ENCODE measurements at regions not wholly inside any gene's neighbourhood (a gene's known extent, or its start where the extent isn't known, plus 50 kb on each side); places are given as distances from the start of the nearest gene placed in this dataset.

DNA sequence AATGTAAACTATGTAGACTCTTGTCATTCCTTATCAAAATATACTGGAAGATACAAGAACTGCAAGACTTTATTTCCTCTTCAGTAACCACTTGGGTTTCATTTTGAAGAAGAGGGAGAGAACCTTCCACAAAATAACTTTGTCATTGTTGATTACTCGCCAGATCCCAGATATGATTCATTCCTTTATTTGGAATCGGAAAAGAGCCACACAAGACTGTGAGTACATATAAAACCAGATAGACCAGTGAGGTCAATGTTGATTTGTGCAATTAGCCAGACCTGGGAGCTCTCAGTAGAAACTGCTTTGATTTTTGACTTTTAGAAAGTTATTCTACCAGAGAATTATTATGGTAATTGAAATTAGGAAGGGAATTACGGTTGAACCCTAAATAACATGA lies 146.1 kb downstream of the TMEM167A start:
- ATAC-seq (ENCODE audit: low read depth) (no peak), DNase-seq (ENCODE audit: low spot score) (no peak)
- Histone ChIP-seq H3K9me3 (ENCODE audit: severe bottlenecking) (no peaks in the 10 kb centered on the region), H3K36me3 (ENCODE audit: low read depth) (no peaks in the 10 kb centered on the region), H3K4me1 (ENCODE audit: insufficient read depth, poor library complexity, severe bottlenecking) (no peaks in the 10 kb centered on the region), H3K27me3 (ENCODE audit: insufficient read depth, poor library complexity, severe bottlenecking) (no peaks in the 10 kb centered on the region), H3K4me3 (ENCODE audit: severe bottlenecking) (no peak overlapping the region), H3K27ac (ENCODE audit: poor library complexity, severe bottlenecking) (no peak overlapping the region)
- TF ChIP-seq, protein P1, sequence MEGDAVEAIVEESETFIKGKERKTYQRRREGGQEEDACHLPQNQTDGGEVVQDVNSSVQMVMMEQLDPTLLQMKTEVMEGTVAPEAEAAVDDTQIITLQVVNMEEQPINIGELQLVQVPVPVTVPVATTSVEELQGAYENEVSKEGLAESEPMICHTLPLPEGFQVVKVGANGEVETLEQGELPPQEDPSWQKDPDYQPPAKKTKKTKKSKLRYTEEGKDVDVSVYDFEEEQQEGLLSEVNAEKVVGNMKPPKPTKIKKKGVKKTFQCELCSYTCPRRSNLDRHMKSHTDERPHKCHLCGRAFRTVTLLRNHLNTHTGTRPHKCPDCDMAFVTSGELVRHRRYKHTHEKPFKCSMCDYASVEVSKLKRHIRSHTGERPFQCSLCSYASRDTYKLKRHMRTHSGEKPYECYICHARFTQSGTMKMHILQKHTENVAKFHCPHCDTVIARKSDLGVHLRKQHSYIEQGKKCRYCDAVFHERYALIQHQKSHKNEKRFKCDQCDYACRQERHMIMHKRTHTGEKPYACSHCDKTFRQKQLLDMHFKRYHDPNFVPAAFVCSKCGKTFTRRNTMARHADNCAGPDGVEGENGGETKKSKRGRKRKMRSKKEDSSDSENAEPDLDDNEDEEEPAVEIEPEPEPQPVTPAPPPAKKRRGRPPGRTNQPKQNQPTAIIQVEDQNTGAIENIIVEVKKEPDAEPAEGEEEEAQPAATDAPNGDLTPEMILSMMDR (IDR thresholded peaks at IDR 0.05; ENCODE audit: poor library complexity, severe bottlenecking): no peak

DNA sequence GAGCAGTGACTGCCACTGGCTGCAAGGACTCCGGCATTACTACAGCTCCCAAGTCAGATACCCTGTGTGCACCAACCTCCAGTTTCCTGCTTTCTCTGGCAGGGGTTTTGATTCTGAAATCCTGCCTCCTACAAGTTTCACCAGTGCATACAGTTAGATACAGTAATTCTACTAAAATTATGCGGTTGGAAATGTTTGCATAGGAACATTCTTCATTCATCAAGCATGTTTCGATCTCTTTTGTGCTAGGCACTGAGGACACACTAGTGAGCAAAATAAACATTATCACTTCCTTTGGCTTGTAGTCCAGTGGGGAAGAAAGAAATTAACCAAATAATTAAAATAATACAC lies 152.2 kb downstream of the TMEM167A start:
- DNase-seq (ENCODE audit: low spot score): no peak
- H3K9me3 ChIP-seq (ENCODE audit: severe bottlenecking): no peaks in the 10 kb centered on the region
- no peaks in the 10 kb centered on the region for H3K4me1 ChIP-seq (ENCODE audit: insufficient read depth, poor library complexity, severe bottlenecking)
- no peak overlapping the region for H3K4me3 ChIP-seq (ENCODE audit: severe bottlenecking)
- H3K27me3 ChIP-seq (ENCODE audit: insufficient read depth, poor library complexity, severe bottlenecking): no peaks in the 10 kb centered on the region
- no peaks in the 10 kb centered on the region for H3K36me3 ChIP-seq (ENCODE audit: low read depth)
- ATAC-seq (ENCODE audit: low read depth): no peak
- H3K27ac ChIP-seq (ENCODE audit: poor library complexity, severe bottlenecking): no peak overlapping the region
- TF ChIP-seq, protein P1 (IDR thresholded peaks at IDR 0.05; ENCODE audit: poor library complexity, severe bottlenecking): no peak

DNA sequence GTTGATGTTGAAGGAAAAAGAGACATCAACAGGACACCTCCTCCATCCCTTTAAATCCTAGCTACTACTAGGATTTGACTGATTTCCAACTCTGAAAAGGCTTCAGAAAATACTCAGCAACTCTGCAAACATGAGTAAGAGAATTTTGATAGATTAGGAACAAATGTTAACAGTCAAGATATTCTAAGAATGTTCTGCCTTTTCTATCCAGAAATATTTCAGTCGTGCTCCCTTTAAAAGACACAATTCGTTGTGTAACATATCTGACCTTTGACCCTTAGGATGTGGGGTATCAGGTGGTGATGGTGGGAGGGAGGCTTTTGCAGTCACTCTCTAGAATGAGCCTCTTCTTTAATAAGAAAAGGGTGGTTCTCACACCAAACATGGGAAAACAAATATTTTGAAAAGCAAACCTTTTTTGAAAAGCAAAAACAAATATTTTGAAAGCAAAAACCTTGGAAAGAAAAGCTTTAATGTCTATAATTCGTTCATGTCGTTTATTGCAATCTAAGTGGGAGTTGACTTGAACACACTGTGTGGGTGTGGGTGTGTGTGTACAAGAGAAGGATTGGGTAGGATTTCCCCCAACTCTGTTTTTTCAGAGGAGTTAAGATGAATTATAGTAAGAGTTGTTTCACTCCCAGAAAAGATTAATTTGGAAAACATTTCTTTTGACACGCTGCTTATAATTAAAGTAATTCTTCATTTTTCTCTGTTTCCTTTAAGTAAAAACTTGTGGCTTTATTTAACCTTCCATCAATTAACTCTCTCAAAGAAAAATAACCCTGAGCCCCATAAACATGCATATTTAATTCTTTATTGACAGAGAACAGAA lies 152.8 kb downstream of the TMEM167A start:
- Histone ChIP-seq H3K27ac (ENCODE audit: poor library complexity, severe bottlenecking) (no peak overlapping the region), H3K4me1 (ENCODE audit: insufficient read depth, poor library complexity, severe bottlenecking) (no peaks in the 10 kb centered on the region), H3K4me3 (ENCODE audit: severe bottlenecking) (no peak overlapping the region), H3K9me3 (ENCODE audit: severe bottlenecking) (no peaks in the 10 kb centered on the region), H3K36me3 (ENCODE audit: low read depth) (no peaks in the 10 kb centered on the region), H3K27me3 (ENCODE audit: insufficient read depth, poor library complexity, severe bottlenecking) (no peaks in the 10 kb centered on the region)
- TF ChIP-seq, protein P1 (IDR thresholded peaks at IDR 0.05; ENCODE audit: poor library complexity, severe bottlenecking): no peak
- ATAC-seq (ENCODE audit: low read depth) (no peak), DNase-seq (ENCODE audit: low spot score) (no peak)

DNA sequence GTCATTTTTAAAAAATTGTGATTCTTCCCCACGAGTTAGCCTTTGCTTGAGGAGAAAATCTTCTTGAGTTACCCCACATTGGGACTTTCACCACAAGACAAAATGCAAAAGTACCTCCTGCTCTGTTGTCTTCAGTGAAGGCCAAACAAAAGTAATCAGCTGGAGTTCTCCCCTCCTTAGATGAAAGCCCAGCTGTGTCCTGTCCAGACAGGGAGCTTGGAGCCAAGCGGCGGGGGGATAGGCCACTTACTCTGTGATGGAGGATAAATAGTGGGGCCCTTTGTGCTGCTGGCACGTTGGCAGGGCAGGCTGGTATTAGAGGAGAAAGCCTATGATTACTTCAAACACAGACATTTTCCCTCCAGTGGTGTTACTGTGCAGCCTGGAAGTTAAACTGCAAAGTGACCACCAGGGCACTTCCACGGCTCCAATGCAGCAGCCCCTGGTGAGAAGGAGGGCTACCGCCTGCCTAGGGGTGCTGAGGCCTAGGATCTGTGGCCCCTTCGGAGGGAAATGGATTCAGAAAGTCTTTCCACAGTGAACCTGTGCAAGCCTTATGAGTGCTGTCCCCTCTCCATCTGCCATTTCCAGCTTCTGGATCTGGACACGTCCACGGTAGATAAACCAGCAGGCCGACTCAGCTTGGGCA lies 155.0 kb downstream of the TMEM167A start:
- no peaks in the 10 kb centered on the region for H3K36me3 ChIP-seq (ENCODE audit: low read depth)
- H3K9me3 ChIP-seq (ENCODE audit: severe bottlenecking): no peaks in the 10 kb centered on the region
- no peaks in the 10 kb centered on the region for H3K4me1 ChIP-seq (ENCODE audit: insufficient read depth, poor library complexity, severe bottlenecking)
- DNase-seq (ENCODE audit: low spot score): no peak
- H3K4me3 ChIP-seq (ENCODE audit: severe bottlenecking): no peak overlapping the region
- no peak for ATAC-seq (ENCODE audit: low read depth)
- H3K27ac ChIP-seq (ENCODE audit: poor library complexity, severe bottlenecking): no peak overlapping the region
- H3K27me3 ChIP-seq (ENCODE audit: insufficient read depth, poor library complexity, severe bottlenecking): no peaks in the 10 kb centered on the region
- TF ChIP-seq, protein P1 (IDR thresholded peaks at IDR 0.05; ENCODE audit: poor library complexity, severe bottlenecking): no peak

All from RWPE2 (cell line).